Upper lobe of right lung (tissue), 1 donor: ENCODE measurements at regions not wholly inside any gene's neighbourhood (a gene's known extent, or its start where the extent isn't known, plus 50 kb on each side); places are given as distances from the start of the nearest gene placed in this dataset.

ENCODE experiments used
- ATAC-seq: fragments of 200-7000 bp; cut with Tn5 transposase; one replicate; pipeline ENCODE4 v1.9.1; 2020; ENCODE audit warnings: mild to moderate bottlenecking, moderate library complexity
- DNase-seq: peaks from one replicate; pipeline ENCODE4 v3.0.0-alpha.2; 2020
- H3K27ac ChIP-seq: fragments of 200-600 bp; one replicate; pipeline ENCODE4 v1.8.0; 2022
- H3K27me3 ChIP-seq: fragments of 200-600 bp; one replicate; pipeline ENCODE4 v1.8.0; 2022; ENCODE audit warnings: mild to moderate bottlenecking
- H3K36me3 ChIP-seq: fragments of 200-600 bp; one replicate; pipeline ENCODE4 v1.8.0; 2022
- H3K4me1 ChIP-seq: fragments of 200-600 bp; one replicate; pipeline ENCODE4 v1.8.0; 2022
- H3K4me3 ChIP-seq: fragments of 200-600 bp; one replicate; pipeline ENCODE4 v1.8.0; 2022; ENCODE audit warnings: mild to moderate bottlenecking
- H3K9me3 ChIP-seq: fragments of 200-600 bp; one replicate; pipeline ENCODE4 v1.8.0; 2022
- CTCF ChIP-seq: fragments of 200-600 bp; IDR thresholded peaks from one replicate; pipeline ENCODE4 v1.8.0; 2022; ENCODE audit warnings: antibody characterized with exemption
- intact Hi-C: fragments of 100-400 bp; cut with DNase I; formaldehyde crosslinking; loops from one replicate; pipeline ENCODE4 v1.11.0; 2022
- donor health status: DM: no; HTN: yes; CAD: no; lungs with severe emphysema.

- intact Hi-C loops, result no loop called here
- DNase-seq, result no peak
- H3K36me3 ChIP-seq, result no peaks in the 10 kb centered on the region
- H3K27me3 ChIP-seq, result no peaks in the 10 kb centered on the region
- no peaks in the 10 kb centered on the region for H3K4me1 ChIP-seq
- H3K27ac ChIP-seq, result no peak overlapping the region
- no peak for ATAC-seq
- no peaks in the 10 kb centered on the region for H3K9me3 ChIP-seq
- no peak overlapping the region for H3K4me3 ChIP-seq
- no peak for TF ChIP-seq CTCF
Observed at GRCh38 chr1:209256766-209257350, 326.7 kb upstream of the CAMK1G start.

GRCh38 chr1:209257454-209257853 is 326.1 kb upstream of the CAMK1G start:
- no peak for DNase-seq
- Histone ChIP-seq H3K36me3 (no peaks in the 10 kb centered on the region), H3K9me3 (no peaks in the 10 kb centered on the region), H3K4me3 (no peak overlapping the region), H3K4me1 (no peaks in the 10 kb centered on the region), H3K27ac (no peak overlapping the region), H3K27me3 (no peaks in the 10 kb centered on the region)
- no peak for TF ChIP-seq CTCF
- intact Hi-C loops, result no loop called here
- ATAC-seq, result no peak

- no peaks in the 10 kb centered on the region for H3K4me1 ChIP-seq
- no peaks in the 10 kb centered on the region for H3K27me3 ChIP-seq
- intact Hi-C loops, result no loop called here
- no peak overlapping the region for H3K4me3 ChIP-seq
- H3K27ac ChIP-seq, result no peak overlapping the region
- DNase-seq (no peak), ATAC-seq (no peak)
- TF ChIP-seq CTCF, result no peak
- no peaks in the 10 kb centered on the region for H3K9me3 ChIP-seq
- H3K36me3 ChIP-seq, result no peaks in the 10 kb centered on the region
Observed at GRCh38 chr1:209260136-209260535, 323.4 kb upstream of the CAMK1G start.

GRCh38 chr1:209262631-209263030 is 320.9 kb upstream of the CAMK1G start:
- no peaks in the 10 kb centered on the region for H3K4me1 ChIP-seq
- H3K27ac ChIP-seq, result no peak overlapping the region
- DNase-seq (no peak), ATAC-seq (no peak)
- no peak for TF ChIP-seq CTCF
- H3K9me3 ChIP-seq, result no peaks in the 10 kb centered on the region
- no peaks in the 10 kb centered on the region for H3K27me3 ChIP-seq
- H3K4me3 ChIP-seq, result no peak overlapping the region
- H3K36me3 ChIP-seq, result no peaks in the 10 kb centered on the region
- intact Hi-C loops, result no loop called here

- DNase-seq, result no peak
- H3K27ac ChIP-seq, result no peak overlapping the region
- no peak overlapping the region for H3K4me3 ChIP-seq
- no peaks in the 10 kb centered on the region for H3K36me3 ChIP-seq
- intact Hi-C loops, result no loop called here
- ATAC-seq, result no peak
- H3K4me1 ChIP-seq, result no peaks in the 10 kb centered on the region
- TF ChIP-seq CTCF, result no peak
- no peaks in the 10 kb centered on the region for H3K9me3 ChIP-seq
- no peaks in the 10 kb centered on the region for H3K27me3 ChIP-seq
Observed at GRCh38 chr1:209265301-209265700, 318.2 kb upstream of the CAMK1G start.
